ENCODE measurements at regions not wholly inside any gene's neighbourhood (a gene's known extent, or its start where the extent isn't known, plus 50 kb on each side); places are given as distances from the start of the nearest gene placed in this dataset.
"Not testable (repeated sequence)": the region's sequence is repeated elsewhere in the genome, so short reads cannot be mapped to it uniquely, and the experiment has no call there.

DNA sequence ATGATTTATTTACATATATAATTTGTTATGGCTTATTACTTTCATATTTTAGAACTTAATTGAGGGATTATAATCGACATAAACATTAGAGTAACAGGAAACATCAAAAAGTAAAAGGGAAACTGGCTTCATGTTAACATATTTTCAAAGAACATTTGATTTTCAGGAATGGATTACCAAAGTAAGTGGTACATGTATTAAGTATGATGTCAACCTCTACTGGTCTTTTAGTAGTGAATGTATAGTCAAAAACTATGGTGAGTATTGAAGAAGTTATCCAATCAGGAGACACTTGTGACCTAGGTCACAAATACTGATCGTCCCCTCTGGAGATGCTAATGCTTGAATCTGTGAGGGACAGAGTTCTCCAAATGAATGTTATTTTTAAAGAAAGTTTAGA is 768.9 kb upstream of the ADGRL4 start:
- DNase-seq, result no peak

DNA sequence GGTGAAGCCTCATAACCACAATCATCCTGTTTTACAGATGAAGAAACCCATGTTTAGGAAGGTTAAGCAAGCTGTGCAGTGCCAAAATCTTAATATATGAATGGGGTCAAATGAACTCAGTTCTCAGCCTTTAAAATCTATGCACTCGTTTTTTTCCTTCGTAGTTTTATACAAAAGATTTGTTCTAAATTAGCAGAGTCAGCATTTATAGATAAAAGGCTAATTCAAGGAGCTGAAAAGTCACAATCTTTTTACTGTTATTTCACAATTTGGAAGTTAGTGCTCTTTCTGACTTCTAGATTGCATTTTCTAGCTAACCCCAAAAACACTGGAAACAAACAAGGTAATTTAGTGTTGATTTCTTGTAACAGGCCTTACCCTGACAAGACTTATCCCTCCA is 766.9 kb upstream of the ADGRL4 start:
- no peak for DNase-seq

- DNase-seq, result no peak
Measured at GRCh38 chr1:79762461-79762860, 755.9 kb upstream of the ADGRL4 start.

DNA sequence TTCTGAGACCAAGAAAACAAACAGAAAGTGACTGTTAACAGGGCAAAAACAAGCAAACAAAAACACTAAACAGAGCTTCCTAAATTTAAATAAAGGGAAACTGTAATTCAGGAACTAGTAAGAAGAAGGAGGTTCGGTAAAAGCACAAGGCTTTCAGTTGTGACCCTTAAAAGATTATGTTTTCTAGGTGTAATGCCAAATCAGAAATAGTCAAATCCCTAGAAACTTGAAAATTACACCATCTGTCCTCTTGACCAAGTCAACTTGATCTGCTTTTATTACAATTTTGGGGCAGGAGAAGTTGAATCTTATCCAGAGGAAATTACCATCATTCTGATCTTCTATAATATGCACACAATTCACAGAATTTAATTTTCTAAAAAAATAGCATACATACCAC is 754.0 kb upstream of the ADGRL4 start:
- DNase-seq, result no peak

- no peak for DNase-seq
Measured at GRCh38 chr1:79749607-79750006, 743.1 kb upstream of the ADGRL4 start.

DNA sequence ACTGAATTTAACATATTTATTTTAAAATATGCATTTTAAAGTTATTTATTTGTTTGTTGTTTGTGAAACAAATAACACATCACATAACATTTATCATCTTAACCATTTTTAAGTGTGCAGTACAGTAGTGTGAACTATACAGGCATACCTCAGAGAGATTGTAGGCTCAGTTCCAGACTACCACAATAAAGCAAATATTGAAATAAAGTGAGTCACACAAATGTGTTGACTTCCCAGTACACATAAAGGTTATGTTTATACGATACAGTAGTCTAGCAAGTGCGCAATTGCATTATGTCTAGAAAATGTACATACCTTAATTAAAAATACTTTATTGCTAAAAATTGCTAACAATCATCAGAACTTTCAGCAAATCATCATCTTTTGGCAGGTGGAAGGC is 739.4 kb upstream of the ADGRL4 start:
- DNase-seq, result no peak

GRCh38 chr1:79744746-79745145 is 738.2 kb upstream of the ADGRL4 start:
- DNase-seq, result no peak

DNA sequence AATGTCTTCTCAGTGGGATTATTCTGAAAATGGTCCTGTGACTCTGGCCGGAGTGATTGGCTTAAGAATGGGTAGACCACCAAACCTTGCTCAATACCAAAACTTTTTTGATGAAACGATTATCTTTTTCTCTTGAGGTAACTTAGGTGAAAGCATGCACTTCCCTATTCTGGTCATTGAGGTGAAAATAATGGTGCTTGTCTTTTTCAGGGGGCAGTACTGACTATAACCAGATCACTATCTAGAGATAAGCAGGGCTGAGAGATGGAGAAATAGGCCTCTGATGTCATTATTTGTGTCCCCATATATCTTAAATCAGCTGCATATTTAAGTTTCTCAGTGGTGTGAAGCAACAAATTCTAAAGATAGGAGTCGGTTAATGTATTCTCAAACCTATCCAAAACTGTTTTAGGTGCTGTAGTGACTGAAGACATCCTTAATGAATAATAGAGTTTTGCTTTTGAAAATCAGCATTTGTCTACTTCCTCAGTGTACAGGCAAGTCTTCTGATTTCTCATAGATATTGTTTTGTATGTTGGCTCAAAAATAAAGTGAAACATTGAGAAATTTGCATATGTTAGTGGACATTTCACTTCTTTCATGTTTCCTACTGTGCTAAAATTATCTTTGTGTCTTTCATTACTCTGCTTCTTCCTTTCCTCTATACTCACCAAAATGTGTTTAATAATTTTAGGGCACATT is 735.3 kb upstream of the ADGRL4 start:
- no peak for DNase-seq

GRCh38 chr1:79738101-79738500 is 731.6 kb upstream of the ADGRL4 start:
- no peak for DNase-seq

DNA sequence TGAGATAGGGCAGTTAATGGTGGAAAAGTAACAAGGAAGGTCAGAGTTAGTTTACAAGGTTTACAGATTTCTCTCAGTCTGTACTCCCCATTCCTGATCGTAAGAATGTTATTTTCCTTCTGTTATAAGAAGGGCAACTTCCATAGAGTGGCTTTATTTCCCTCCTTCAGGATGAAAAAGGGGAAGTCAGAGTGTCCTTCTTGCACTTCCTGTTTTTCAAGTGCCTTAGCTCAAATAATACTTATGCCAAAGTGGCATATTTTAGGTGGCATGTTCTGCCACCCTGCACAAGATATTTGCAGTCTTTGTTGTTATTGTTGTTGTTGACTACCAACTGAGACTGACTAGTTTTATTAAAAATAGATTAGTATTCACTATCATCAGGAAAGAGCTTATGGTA is 730.7 kb upstream of the ADGRL4 start:
- DNase-seq, result no peak

DNA sequence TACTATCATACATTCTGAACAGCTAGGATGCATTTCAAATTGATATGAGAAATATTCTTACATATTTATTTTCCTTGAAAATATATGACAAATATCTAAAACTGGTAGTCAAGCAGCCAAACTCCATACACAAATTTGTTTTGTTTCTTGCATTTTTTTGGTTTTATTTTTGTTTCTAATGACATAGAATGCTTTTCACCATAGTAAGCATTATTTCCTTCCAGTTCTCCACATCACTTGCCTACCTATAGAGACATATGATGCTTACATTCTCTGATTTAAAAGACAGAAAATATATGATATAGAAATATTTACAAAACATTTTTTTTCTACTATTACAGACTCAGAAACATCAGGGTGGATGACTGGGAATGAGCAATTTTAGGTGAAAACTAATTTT is 726.4 kb upstream of the ADGRL4 start:
- DNase-seq, result no peak

GRCh38 chr1:79726911-79727310 is 720.4 kb upstream of the ADGRL4 start:
- DNase-seq, result no peak

DNA sequence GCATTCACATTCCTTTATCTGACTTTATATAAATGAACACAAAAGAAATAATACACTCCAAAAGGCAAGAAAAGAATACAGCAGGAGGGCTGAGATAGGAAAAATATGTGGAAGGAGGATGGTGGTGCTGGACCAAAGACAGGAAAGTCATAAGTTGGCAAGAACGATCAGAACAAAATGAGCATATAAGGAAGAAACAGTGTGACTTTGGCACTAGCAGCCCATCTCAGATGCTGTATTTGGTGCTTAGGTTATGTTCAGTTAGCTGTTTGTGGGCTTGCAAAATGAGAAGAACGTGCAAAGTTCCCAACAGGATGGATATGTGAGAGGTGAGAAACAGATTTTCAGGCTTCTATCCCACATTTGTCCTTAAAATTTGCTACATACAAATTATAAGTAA is 719.8 kb upstream of the ADGRL4 start:
- DNase-seq, result no peak

- DNase-seq, result no peak
Measured at GRCh38 chr1:79716447-79716846, 709.9 kb upstream of the ADGRL4 start.

DNA sequence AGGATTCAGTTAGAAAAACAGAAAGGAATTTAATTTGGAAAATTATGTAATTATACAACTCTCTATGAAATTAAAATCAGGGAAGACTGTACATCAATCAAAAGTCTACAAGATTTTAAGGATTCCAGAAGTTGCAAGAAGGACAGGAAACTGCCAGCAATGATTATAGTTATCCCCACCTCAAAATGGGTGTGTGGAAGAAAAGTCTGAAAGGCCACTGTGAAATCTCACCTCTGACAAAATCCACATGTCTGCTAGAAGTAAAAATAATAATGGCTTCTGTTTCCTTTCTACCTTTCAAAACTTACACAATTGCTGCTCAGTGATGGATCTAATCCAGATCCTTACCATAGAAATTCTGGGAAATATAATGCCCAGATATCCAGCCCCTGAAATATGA is 708.1 kb upstream of the ADGRL4 start:
- no peak for DNase-seq

- no peak for DNase-seq
Measured at GRCh38 chr1:79711001-79711431, 704.5 kb upstream of the ADGRL4 start.

DNA sequence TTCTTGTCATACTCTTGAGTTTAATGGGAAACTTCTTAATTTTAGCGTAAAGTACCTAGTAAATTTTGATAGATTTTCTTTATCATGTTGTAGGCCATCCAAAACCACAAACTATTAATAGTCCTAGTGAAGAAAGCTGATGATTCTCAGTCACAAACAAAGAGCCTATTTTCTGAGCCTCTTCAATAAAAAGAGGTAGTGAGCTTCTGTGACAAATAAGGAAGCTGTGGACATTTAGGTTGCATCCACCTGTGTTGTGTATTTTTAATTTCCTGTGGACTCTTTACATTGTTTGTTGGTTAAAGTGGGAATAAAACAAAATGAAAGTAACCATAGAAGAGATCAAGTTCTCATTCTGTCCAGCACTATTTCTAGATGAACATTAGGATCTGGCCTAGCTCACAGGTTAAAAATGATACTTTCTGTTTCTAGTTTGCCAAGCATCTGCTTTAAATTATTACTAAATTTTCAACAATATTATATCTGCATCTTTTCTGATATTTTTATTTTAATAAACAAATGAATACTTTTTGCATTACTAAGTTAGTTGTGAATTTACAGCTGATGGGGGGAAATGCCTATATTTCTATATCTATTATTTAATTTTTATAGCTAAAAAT is 702.2 kb upstream of the ADGRL4 start:
- DNase-seq, result no peak

DNA sequence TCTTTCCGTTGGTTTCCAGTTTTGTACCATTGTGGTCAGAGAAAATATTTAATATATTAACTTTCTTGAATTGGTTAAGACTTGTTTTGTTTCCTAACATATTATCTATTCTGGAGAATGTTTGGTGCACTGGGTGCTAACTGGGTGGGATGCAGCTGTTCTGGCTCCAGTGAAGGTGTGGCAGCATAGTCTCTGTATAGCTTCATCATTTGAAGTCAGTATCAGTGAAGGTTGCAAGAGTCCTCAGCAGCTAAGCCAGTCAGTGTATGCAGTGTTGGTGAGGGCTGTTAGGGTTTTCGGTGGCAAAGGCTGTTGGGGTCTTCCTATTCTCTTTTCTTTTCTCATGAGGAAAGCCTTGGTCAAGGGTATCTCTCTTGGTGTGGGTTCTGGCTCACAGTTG is 698.7 kb upstream of the ADGRL4 start:
- DNase-seq, result no peak

DNA sequence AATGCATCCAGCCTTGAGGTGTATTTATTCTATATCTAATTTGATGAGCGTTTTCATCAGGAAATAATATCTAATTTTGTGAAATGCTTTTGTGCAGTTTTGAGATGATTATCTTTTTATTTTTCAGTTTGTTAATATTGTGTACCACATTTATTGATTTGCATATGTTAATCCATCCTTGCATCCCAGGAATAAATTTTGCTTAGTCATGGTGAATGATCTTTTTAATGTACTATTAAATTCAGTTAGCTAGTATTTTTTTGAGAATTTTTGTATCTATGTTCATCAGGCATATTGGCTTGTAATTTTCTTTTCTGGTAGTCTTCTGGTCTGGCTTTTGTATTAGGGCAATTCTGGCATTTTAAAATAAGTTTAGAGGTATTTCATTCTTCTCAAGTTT is 697.5 kb upstream of the ADGRL4 start:
- DNase-seq, result no peak

- DNase-seq, result not testable (repeated sequence)
Measured at GRCh38 chr1:79702336-79702999, 695.9 kb upstream of the ADGRL4 start.

DNA sequence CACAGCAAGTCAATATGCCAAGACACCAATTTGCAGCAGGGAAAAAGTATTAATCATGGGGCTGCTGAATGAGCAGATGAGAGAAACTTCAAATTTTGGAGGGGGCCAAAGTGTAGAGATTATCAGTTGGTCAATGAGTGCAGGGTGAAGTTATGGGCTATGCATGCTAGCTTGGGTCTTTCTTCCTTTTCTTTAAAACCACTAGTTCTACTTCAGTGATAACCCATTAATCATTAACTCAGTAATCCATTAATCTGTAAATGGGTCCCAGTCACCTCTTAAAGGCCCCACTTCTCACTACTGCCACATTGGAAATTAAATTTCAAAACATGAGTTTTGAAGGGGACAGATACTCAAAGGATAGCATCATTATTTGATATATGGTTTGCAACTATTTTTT is 688.6 kb upstream of the ADGRL4 start:
- DNase-seq, result no peak

GRCh38 chr1:79694241-79694640 is 687.7 kb upstream of the ADGRL4 start:
- no peak for DNase-seq

DNA sequence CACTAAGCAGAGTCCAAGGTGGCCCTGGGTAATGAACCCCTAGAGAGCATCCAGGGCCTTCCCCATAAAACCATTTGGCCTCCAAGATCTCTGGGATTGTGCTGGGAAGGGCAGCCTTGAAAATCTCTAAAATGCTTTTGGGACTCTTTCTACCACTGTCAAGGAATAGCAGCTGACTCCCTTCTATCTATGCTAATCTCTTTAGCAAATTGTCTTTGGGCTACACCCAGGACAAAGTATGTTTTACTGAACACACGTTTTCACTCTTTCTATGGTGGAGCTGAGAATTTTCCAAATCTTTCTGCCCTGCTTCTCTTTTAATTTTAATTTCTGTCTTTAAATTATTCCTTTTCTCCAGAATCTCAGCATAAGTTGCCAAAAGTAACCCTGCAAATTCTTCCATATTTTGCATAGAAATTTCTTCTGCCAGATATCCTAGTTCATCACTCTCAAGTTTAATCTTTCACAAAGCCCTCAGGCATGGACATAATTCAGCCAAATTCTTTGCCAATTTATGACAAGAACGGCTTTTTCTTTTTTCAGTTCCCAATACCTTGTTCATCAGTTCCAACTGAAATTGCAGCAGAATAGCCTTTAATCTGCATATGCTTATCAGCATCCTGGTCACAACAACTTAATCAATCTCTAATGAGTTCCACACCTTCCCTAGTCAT is 687.0 kb upstream of the ADGRL4 start:
- no peak for DNase-seq

GRCh38 chr1:79692519-79692918 is 686.0 kb upstream of the ADGRL4 start:
- no peak for DNase-seq

Data from NCI-H1694 (cell line).